IPS DF 4.7 (cell line): ENCODE measurements at regions not wholly inside any gene's neighbourhood (a gene's known extent, or its start where the extent isn't known, plus 50 kb on each side); places are given as distances from the start of the nearest gene placed in this dataset.

Source experiments
- DNase-seq: peaks from one replicate; pipeline ENCODE4 v3.0.0-alpha.2; 2013; ENCODE audit warnings: low spot score; ENCODE audit errors: extremely low read depth

GRCh38 chr12:65517656-65518210 lies 239.2 kb downstream of the MSRB3 start:
- no peak for DNase-seq

GRCh38 chr12:65518771-65519170 lies 240.3 kb downstream of the MSRB3 start:
- no peak for DNase-seq

- DNase-seq = no peak
Observed at GRCh38 chr12:65520658-65521057, 242.2 kb downstream of the MSRB3 start.

GRCh38 chr12:65522956-65523860 lies 244.7 kb downstream of the MSRB3 start:
- no peak for DNase-seq

- no peak for DNase-seq
Observed at GRCh38 chr12:65524666-65525065, 246.2 kb downstream of the MSRB3 start.

GRCh38 chr12:65525491-65526141 lies 247.1 kb downstream of the MSRB3 start:
- no peak for DNase-seq

GRCh38 chr12:65526311-65526710 lies 247.8 kb downstream of the MSRB3 start:
- no peak for DNase-seq

- no peak for DNase-seq
Observed at GRCh38 chr12:65528127-65528526, 249.6 kb downstream of the MSRB3 start.

- DNase-seq = no peak
Observed at GRCh38 chr12:65529106-65529505, 250.6 kb downstream of the MSRB3 start.

GRCh38 chr12:65529771-65530435 lies 251.4 kb downstream of the MSRB3 start:
- no peak for DNase-seq

GRCh38 chr12:65532162-65532561 lies 253.7 kb downstream of the MSRB3 start:
- no peak for DNase-seq

- DNase-seq = no peak
Observed at GRCh38 chr12:65532764-65533163, 254.3 kb downstream of the MSRB3 start.

- no peak for DNase-seq
Observed at GRCh38 chr12:65533177-65533883, 254.8 kb downstream of the MSRB3 start.

- DNase-seq = no peak
Observed at GRCh38 chr12:65534238-65534841, 255.9 kb downstream of the MSRB3 start.

GRCh38 chr12:65535946-65536345 lies 257.5 kb downstream of the MSRB3 start:
- DNase-seq = no peak

- DNase-seq = no peak
Observed at GRCh38 chr12:65536351-65536750, 257.9 kb downstream of the MSRB3 start.

GRCh38 chr12:65536876-65537681 lies 258.6 kb downstream of the MSRB3 start:
- DNase-seq = no peak

GRCh38 chr12:65537978-65538377 lies 259.5 kb downstream of the MSRB3 start:
- no peak for DNase-seq

- DNase-seq = no peak
Observed at GRCh38 chr12:65539023-65539422, 260.5 kb downstream of the MSRB3 start.

GRCh38 chr12:65540140-65540539 lies 261.7 kb downstream of the MSRB3 start:
- no peak for DNase-seq
